Muscle layer of colon (tissue), 2 donors: ENCODE measurements at regions not wholly inside any gene's neighbourhood (a gene's known extent, or its start where the extent isn't known, plus 50 kb on each side); places are given as distances from the start of the nearest gene placed in this dataset.
"Not testable (repeated sequence)": the region's sequence is repeated elsewhere in the genome, so short reads cannot be mapped to it uniquely, and the experiment has no call there.

Source experiments
- H3K27ac ChIP-seq: one replicate; pipeline ENCODE4 v1.7.0; 2013; ENCODE audit warnings: low read depth, mild to moderate bottlenecking, low read length, moderate library complexity
- H3K27me3 ChIP-seq, 2 donors: one replicate each; pipeline ENCODE4 v1.7.0; 2013; ENCODE audit warnings: low read length in 2 of 2, mild to moderate bottlenecking in 2 of 2; ENCODE audit not compliant: insufficient read depth in 2 of 2, control insufficient read depth in 1 of 2
- H3K36me3 ChIP-seq: one replicate; pipeline ENCODE4 v1.7.0; 2013; ENCODE audit warnings: mild to moderate bottlenecking, low read length; ENCODE audit not compliant: insufficient read depth
- H3K4me1 ChIP-seq: one replicate; pipeline ENCODE4 v1.7.0; 2013; ENCODE audit warnings: mild to moderate bottlenecking, low read length; ENCODE audit not compliant: insufficient read depth
- H3K4me3 ChIP-seq, 2 donors: one replicate each; pipeline ENCODE4 v1.7.0; 2013; ENCODE audit warnings: low read length in 2 of 2, low read depth in 1 of 2, mild to moderate bottlenecking in 1 of 2, moderate library complexity in 1 of 2
- H3K9ac ChIP-seq: one replicate; pipeline ENCODE4 v1.7.0; 2013; ENCODE audit warnings: low read length
- H3K9me3 ChIP-seq: one replicate; pipeline ENCODE4 v1.7.0; 2013; ENCODE audit warnings: mild to moderate bottlenecking, low read length
- donor health status: abdominal sarcoma.
- donor health status: Adenocarcinoma of cecum.

DNA sequence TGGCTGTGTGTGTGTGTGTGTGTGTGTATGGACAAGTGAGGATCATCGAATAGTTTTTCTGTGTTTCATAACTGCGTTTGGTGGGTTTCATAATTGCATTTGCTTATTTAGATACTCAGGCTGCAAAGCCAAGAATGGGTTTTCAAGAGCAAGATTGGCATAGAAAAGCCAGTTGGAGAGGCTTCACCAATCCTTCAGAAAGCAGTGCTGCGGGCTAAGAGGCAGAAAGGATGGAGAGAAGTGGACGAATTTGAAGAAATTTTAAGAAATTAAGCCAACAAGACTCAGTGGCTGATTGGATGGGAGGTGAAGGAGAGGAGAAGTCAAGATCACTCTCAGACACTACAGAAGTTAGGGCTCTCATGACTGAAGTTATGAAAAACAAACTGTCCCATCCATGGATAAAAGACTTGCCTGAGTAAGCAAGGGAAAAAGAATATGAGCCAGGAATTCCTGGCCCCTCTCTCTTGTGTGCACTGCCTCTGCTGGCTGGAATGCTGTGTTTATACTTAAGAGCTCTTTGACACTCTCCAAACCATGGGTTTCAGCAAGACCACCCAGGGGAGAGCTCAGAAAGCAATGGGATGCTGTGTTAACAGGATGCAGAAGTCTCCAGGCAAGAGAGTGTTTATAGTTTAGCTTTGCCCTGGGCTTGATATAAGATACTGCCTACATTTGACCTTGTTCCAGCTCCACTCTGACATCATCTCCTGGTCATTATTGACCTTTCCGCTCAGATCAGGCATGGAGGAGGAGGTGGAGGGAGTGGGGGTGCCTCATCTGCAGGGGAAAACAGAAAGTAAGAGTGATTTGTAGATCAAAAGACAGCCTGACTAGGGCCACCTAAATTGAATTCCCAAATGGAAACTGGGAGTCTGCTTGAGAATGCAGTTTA, 232.0 kb upstream of the PLXNA2 start:
- Histone ChIP-seq H3K9ac (no peak overlapping the region), H3K9me3 (no peaks in the 10 kb centered on the region), H3K27ac (no peak overlapping the region), H3K4me3 (no peak overlapping the region), H3K36me3 (no peaks in the 10 kb centered on the region), H3K27me3 (no peaks in the 10 kb centered on the region), H3K4me1 (peaks cover 21% of the 10 kb centered on the region)

DNA sequence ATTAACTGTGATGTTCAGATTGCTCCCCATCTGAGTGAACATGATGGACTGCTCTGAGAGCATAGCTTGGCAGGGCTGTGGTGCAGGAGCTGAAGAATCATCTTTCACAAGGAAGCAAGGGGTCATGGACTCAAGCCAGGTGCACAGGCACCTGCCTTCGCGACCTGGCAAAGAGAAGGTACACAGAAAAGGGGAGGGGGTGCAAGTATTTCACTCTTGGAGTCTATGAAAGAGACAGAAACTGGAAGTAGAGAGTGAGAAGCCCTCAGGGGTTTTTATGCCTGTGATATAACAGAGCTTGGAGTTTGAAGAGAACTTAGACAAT, 232.6 kb upstream of the PLXNA2 start:
- Histone ChIP-seq H3K27ac (no peak overlapping the region), H3K27me3 (no peaks in the 10 kb centered on the region)

DNA sequence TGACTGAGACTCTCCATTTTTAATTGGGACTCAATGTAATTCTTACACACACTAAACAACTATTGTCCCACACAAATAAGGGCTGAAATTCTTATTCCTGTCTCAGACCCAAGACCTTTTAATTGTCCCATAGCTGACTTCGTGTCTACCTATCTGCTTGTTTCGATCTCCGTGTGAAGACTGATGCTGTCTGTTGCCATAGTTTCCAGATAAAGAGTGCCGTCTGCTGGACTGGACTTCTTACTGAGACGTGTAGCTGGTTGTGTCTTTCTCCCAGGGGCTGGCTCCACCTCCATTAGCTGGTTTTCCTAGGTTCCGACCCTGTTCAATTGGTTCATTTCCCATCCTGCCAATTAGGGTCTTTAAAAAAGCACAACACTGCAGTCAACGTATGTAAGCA, 235.3 kb upstream of the PLXNA2 start:
- H3K4me1 ChIP-seq = peaks cover 21% of the 10 kb centered on the region
- H3K4me3 ChIP-seq = no peak overlapping the region
- no peaks in the 10 kb centered on the region for H3K27me3 ChIP-seq
- no peak overlapping the region for H3K27ac ChIP-seq
- no peak overlapping the region for H3K9ac ChIP-seq
- no peaks in the 10 kb centered on the region for H3K9me3 ChIP-seq
- no peaks in the 10 kb centered on the region for H3K36me3 ChIP-seq

More for the DNA sequence above, 232.6 kb upstream of the PLXNA2 start:
- H3K4me3 ChIP-seq = no peak overlapping the region
- H3K4me1 ChIP-seq = peaks cover 21% of the 10 kb centered on the region
- H3K9ac ChIP-seq = no peak overlapping the region
- H3K9me3 ChIP-seq = no peaks in the 10 kb centered on the region
- no peaks in the 10 kb centered on the region for H3K36me3 ChIP-seq

DNA sequence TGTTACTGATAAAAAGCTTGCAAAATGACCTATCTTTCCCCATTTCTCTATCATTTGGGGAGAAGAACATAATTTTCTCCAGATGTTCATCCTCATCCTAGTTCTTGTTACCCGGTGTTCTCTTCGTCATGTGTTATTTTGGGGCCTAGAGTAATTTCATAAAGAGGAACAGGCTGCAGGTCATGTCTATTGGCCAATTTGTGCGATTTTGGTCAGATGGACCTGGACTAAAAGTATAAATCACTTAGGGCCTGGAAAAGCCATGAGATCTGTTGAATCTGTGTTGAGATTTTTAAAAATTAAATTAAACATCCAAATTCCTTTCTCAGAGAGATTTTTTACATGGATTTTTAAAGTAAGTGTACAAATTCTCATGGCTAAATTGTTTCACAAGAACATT, 241.3 kb upstream of the PLXNA2 start:
- no peaks in the 10 kb centered on the region for H3K27me3 ChIP-seq
- H3K4me1 ChIP-seq = no peaks in the 10 kb centered on the region
- no peak overlapping the region for H3K27ac ChIP-seq
- no peaks in the 10 kb centered on the region for H3K36me3 ChIP-seq
- H3K9me3 ChIP-seq = no peaks in the 10 kb centered on the region
- H3K9ac ChIP-seq = no peak overlapping the region
- H3K4me3 ChIP-seq = no peak overlapping the region

DNA sequence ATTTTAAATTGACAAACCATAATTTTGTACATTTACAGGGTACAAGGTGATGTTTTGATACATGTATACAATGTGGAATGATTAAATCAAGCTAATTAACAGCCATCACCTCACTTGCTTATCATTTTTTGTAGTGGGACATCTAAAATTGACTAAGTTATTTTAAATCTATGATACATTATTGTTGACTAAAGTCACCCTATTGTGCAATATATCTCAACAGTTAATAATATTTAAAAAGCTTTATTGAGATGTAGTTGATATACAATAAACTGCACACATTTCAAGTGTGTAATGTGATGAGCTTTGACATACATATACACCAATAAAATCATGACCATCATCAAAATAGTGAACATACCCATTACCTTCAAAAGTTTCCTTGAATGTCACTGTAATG, 242.5 kb upstream of the PLXNA2 start:
- no peaks in the 10 kb centered on the region for H3K9me3 ChIP-seq
- no peak overlapping the region for H3K9ac ChIP-seq
- H3K36me3 ChIP-seq = no peaks in the 10 kb centered on the region
- no peaks in the 10 kb centered on the region for H3K27me3 ChIP-seq
- H3K4me3 ChIP-seq = no peak overlapping the region
- H3K27ac ChIP-seq = no peak overlapping the region
- H3K4me1 ChIP-seq = no peaks in the 10 kb centered on the region

DNA sequence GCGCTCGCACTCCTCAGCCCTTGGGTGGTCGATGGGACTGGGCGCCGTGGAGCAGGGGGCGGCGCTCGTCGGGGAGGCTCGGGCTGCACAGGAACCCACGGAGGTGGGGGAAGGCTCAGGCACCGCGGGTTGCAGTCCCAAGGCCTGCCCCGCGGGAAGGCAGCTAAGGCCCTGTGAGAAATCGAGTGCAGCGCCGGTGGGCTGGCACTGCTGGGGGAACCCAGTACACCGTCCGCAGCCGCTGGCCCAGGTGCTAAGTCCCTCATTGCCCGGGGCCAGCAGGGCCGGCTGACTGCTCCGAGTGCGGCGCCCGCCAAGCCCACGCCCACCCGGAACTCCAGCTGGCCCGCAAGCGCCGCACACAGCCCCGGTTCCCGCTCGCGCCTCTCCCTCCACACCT, 244.2 kb upstream of the PLXNA2 start:
- H3K4me3 ChIP-seq, H3K27ac ChIP-seq, H3K9ac ChIP-seq, H3K4me1 ChIP-seq, H3K9me3 ChIP-seq, H3K27me3 ChIP-seq, H3K36me3 ChIP-seq: not testable (repeated sequence)

DNA sequence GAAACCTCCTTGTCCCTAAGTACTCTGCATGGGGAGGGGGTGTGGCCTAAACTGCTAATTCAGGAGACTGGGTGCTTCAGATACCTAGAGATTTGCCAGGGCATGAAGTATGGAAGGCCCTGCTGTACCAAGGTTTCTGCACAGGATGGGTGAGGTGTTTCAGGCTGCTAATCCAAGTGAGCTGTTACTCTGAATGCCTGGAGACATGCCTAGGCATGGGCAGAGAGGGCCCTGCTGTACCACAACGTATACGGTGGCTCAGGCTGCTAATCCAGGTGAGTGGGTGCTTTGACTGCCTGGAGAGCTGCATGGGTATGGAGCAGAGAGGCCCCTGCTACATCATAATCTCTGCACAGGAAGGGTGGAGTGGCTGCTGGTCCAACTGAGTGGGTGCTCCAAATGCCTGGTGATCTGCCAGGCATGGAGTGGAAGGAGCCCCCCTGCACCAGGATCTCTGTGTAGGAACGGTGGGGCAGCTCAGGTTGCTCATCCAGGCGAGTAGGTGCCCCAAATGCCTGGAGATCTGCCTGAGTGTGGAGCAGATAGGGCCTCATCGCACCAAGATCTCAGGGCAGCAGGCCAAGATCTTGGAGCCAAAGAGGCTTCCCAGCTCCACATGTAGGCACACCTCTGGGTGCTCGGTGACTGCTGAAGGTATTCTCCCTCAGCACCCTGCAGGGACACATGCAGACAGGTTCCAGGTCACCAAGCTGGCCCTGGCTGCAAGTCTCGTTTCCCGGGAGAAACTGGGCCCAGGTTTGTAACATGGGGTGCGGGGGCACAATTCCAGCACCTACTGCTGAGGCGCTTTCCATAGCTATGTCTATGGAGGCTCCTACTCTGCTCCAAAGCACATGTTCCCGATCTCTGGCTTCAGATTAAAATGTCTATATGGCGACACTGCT, 252.5 kb upstream of the PLXNA2 start:
- no peak overlapping the region for H3K27ac ChIP-seq

DNA sequence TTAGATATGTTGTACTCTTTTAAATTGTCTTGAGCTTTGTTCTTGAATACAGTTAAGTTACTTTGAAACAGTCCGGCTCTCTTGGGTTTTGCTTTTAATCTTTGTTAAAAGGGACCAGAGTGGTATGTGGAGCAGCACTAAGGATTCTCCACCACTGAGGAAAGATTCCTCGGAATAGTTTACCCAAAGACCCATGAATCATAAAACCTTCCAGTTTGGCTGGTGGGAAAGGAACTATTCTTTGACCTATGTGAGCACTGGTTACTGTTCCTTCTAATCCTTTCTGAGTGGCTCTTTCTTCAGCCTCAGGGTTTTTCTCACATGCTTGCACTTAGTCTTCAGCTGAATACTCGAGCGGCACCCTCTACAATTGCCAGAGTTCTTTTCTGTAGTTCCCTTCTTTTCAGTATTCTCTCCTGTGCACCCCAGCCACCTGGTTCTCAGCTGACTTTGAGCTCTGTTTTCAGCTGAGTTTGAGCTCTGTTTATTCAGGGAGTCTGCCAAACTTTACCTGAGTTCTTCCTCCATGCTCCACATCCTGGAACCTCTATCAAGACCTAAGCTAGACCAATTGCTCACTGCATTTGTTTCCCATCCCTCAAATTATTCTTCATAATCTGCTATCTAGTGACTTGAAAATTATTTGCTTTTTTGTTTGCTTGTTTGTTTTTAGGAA, 253.8 kb upstream of the PLXNA2 start:
- no peak overlapping the region for H3K27ac ChIP-seq
- H3K9ac ChIP-seq = no peak overlapping the region
- no peaks in the 10 kb centered on the region for H3K27me3 ChIP-seq
- H3K4me1 ChIP-seq = no peaks in the 10 kb centered on the region
- H3K9me3 ChIP-seq = no peaks in the 10 kb centered on the region
- no peak overlapping the region for H3K4me3 ChIP-seq
- no peaks in the 10 kb centered on the region for H3K36me3 ChIP-seq

More for the DNA sequence above, 252.5 kb upstream of the PLXNA2 start:
- H3K36me3 ChIP-seq = no peaks in the 10 kb centered on the region
- H3K9me3 ChIP-seq = no peaks in the 10 kb centered on the region
- H3K4me1 ChIP-seq = no peaks in the 10 kb centered on the region
- H3K4me3 ChIP-seq = no peak overlapping the region
- no peaks in the 10 kb centered on the region for H3K27me3 ChIP-seq
- H3K9ac ChIP-seq = no peak overlapping the region

DNA sequence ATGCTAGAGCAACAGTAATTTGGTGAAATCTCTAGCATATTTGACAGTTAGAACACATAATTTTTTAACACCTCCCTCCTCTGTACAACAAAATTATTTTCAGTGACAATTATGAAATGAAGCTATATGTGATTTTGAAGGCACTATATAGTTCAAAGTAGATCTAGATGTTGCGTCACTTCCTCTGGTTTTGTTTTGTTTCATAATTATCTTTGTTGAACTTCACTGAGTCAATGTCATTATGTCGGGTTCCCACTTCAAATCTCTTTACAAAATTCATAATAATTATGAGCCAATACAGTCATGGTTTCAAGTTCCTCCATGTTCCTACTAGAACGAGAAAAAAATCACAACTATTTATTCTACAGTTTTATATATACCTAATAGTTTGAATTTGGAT, 254.8 kb upstream of the PLXNA2 start:
- no peaks in the 10 kb centered on the region for H3K36me3 ChIP-seq

DNA sequence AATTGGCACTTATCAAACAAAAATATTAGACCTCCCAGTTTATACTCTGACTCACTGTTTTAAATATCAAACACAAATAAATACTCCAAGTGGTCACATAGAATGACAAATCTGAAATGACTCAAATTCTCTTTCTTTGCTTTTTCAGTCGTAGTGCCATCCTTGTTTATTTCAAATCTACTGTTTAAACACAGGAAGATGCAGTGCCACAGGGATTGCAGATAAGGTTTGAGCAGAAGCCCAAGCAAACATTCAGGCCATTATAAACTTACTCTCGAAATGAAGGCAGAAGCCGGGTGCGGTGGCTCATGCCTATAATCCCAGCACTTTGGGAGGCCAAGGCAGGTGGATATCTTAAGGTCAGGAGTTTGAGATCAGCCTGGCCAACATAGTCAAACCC, 255.4 kb upstream of the PLXNA2 start:
- no peak overlapping the region for H3K4me3 ChIP-seq
- no peaks in the 10 kb centered on the region for H3K36me3 ChIP-seq

More for the DNA sequence above, 254.8 kb upstream of the PLXNA2 start:
- Histone ChIP-seq H3K9ac (no peak overlapping the region), H3K27me3 (no peaks in the 10 kb centered on the region), H3K9me3 (no peaks in the 10 kb centered on the region), H3K4me1 (no peaks in the 10 kb centered on the region), H3K27ac (no peak overlapping the region), H3K4me3 (no peak overlapping the region)

DNA sequence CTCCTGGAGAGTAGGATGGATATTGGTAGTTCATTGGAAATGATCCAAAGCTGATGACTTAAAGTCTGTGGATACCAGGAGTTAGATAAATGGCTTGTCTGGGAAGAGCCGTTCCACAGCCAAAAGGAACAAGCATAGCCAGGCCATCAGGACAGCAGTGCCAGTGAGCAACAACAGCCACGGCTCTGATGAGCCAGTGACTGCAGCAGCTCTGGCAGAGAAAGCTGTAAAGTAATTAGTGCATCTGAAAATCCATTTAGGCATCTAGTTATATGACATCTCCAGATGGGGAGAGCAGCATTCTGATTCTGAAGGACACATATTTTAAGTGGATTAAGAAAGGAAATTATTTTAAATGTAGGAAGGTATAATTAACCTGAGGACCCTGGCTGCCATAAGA, 256.2 kb upstream of the PLXNA2 start:
- no peaks in the 10 kb centered on the region for H3K9me3 ChIP-seq
- no peak overlapping the region for H3K4me3 ChIP-seq
- H3K9ac ChIP-seq = no peak overlapping the region
- no peak overlapping the region for H3K27ac ChIP-seq
- no peaks in the 10 kb centered on the region for H3K4me1 ChIP-seq
- H3K36me3 ChIP-seq = no peaks in the 10 kb centered on the region
- no peaks in the 10 kb centered on the region for H3K27me3 ChIP-seq

More for the DNA sequence above, 255.4 kb upstream of the PLXNA2 start:
- Histone ChIP-seq H3K27me3 (no peaks in the 10 kb centered on the region), H3K27ac (no peak overlapping the region), H3K4me1 (no peaks in the 10 kb centered on the region), H3K9me3 (no peaks in the 10 kb centered on the region), H3K9ac (no peak overlapping the region)
